GM23248 (cell line): ENCODE measurements at regions not wholly inside any gene's neighbourhood (a gene's known extent, or its start where the extent isn't known, plus 50 kb on each side); places are given as distances from the start of the nearest gene placed in this dataset.

Experiments
- EZH2 ChIP-seq: fragments of 200-600 bp; sonication (generic); IDR thresholded peaks from 2 replicates; pipeline ENCODE4 v1.6.1; 2018; ENCODE audit warnings: antibody characterized with exemption, mild to moderate bottlenecking; ENCODE audit not compliant: insufficient read depth, poor library complexity, severe bottlenecking
- EZH2phosphoT487 ChIP-seq: fragments of 200-600 bp; sonication (generic); IDR thresholded peaks from 2 replicates; pipeline ENCODE4 v1.6.1; 2018; ENCODE audit warnings: antibody characterized with exemption, moderate library complexity, mild to moderate bottlenecking, low read depth; ENCODE audit not compliant: insufficient read depth

GRCh38 chr6:144632266-144632665, 347.1 kb downstream of the UTRN start:
- TF ChIP-seq EZH2phosphoT487 (no peak), EZH2 (no peak)
